ENCODE measurements at regions not wholly inside any gene's neighbourhood (a gene's known extent, or its start where the extent isn't known, plus 50 kb on each side); places are given as distances from the start of the nearest gene placed in this dataset.

DNA sequence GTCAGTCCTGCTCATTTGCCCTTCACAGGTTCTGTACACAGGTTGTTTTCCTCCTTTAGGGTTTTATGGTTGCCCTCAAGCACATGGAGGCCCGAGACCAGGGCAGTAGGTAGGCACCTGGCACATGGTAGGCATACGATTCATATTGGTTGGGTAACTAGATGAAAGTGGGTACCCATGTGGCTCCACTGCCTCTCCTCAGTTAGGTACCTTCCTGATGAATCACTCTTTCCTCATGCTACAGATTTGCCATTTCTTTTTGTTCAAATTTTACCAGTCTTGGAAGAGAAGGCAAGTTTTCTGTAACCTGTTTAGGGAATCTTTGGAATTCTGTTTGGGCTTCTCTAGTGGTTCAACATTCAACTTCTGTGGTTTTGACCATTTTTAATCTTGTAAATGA lies 121.3 kb downstream of the FHIP1A start:
- ChIA-PET SMC1A (ENCODE audit: uncharacterized antibody, unreplicated experiment) (no interaction called here), CTCF (no interaction called here), RAD21 (ENCODE audit: unreplicated experiment) (no interaction called here), POLR2A (no interaction called here)
- in situ Hi-C loops (cut with MboI) (no loop called here), intact Hi-C loops (cut with micrococcal nuclease; ENCODE audit: unreplicated experiment) (no loop called here)
- no TSS peak for BruUV-seq (replicated peaks)
- no peak for TF ChIP-seq RUNX3 (IDR thresholded peaks at IDR 0.05; ENCODE audit: low read length)
- TF ChIP-seq, protein P1, sequence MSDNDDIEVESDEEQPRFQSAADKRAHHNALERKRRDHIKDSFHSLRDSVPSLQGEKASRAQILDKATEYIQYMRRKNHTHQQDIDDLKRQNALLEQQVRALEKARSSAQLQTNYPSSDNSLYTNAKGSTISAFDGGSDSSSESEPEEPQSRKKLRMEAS (IDR thresholded peaks at IDR 0.05; ENCODE audit: low read depth, low read length), result no peak
- no peak for TF ChIP-seq EZH2 (IDR thresholded peaks at IDR 0.05; ENCODE audit: borderline replicate concordance, control insufficient read depth, low read depth, low read length)
- no peak for TF ChIP-seq ZZZ3 (IDR thresholded peaks at IDR 0.05; ENCODE audit: control insufficient read depth, insufficient read length, low read depth)
- TF ChIP-seq CHD1 (IDR thresholded peaks at IDR 0.05; ENCODE audit: low read depth, low read length), result no peak
- TF ChIP-seq, protein P2, sequence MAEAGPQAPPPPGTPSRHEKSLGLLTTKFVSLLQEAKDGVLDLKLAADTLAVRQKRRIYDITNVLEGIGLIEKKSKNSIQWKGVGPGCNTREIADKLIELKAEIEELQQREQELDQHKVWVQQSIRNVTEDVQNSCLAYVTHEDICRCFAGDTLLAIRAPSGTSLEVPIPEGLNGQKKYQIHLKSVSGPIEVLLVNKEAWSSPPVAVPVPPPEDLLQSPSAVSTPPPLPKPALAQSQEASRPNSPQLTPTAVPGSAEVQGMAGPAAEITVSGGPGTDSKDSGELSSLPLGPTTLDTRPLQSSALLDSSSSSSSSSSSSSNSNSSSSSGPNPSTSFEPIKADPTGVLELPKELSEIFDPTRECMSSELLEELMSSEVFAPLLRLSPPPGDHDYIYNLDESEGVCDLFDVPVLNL (IDR thresholded peaks at IDR 0.05; ENCODE audit: low read depth, low read length), result no peak
- TF ChIP-seq TARDBP (IDR thresholded peaks at IDR 0.05; ENCODE audit: borderline replicate concordance), result no peak
- TF ChIP-seq, protein P3, sequence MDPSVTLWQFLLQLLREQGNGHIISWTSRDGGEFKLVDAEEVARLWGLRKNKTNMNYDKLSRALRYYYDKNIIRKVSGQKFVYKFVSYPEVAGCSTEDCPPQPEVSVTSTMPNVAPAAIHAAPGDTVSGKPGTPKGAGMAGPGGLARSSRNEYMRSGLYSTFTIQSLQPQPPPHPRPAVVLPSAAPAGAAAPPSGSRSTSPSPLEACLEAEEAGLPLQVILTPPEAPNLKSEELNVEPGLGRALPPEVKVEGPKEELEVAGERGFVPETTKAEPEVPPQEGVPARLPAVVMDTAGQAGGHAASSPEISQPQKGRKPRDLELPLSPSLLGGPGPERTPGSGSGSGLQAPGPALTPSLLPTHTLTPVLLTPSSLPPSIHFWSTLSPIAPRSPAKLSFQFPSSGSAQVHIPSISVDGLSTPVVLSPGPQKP (IDR thresholded peaks at IDR 0.05; ENCODE audit: low read depth, low read length), result no peak
- Histone ChIP-seq H3K9ac (ENCODE audit: control insufficient read depth, insufficient read depth, low read length) (no peak overlapping the region), H2AFZ (ENCODE audit: control insufficient read depth, low read depth, low read length) (no peak overlapping the region), H3K4me3 (no peak overlapping the region), H3K4me1 (ENCODE audit: control insufficient read depth, insufficient read depth, low read length) (no peaks in the 10 kb centered on the region), H3K27ac (ENCODE audit: control insufficient read depth, insufficient read depth) (no peak overlapping the region), H3K4me2 (ENCODE audit: control insufficient read depth, insufficient read depth) (no peak overlapping the region), H3K9me3 (replicated peaks; ENCODE audit: control insufficient read depth, insufficient read depth, low read length) (no peaks in the 10 kb centered on the region), H4K20me1 (ENCODE audit: control insufficient read depth, insufficient read depth) (no peaks in the 10 kb centered on the region), H3K27me3 (replicated peaks in 1 of 2; ENCODE audit: control insufficient read depth in 2 of 2, insufficient read depth in 2 of 2, low read length in 1 of 2) (no peaks in the 10 kb centered on the region; a peak in 1 of 4 replicates), H3K79me2 (ENCODE audit: control insufficient read depth, insufficient read depth, low read length) (no peaks in the 10 kb centered on the region), H3K36me3 (ENCODE audit: control insufficient read depth in 2 of 2, insufficient read depth in 2 of 2, low read length in 1 of 2) (no peaks in the 10 kb centered on the region)
- 0% methylated on average over 2 of the region's 2 CpGs for WGBS (ENCODE audit: insufficient coverage, insufficient replicate concordance, low lambda C conversion rate, missing lambda C conversion rate)
- FAIRE-seq (no peak), ATAC-seq (no peak), DNase-seq (ENCODE audit: low read depth, low spot score) (no peak)
